CD4-positive, alpha-beta T cell treated with Interleukin-15 for 1 hour (primary cell): ENCODE measurements at regions not wholly inside any gene's neighbourhood (a gene's known extent, or its start where the extent isn't known, plus 50 kb on each side); places are given as distances from the start of the nearest gene placed in this dataset.

Experiments
- DNase-seq: peaks from one replicate; pipeline ENCODE4 v3.0.0-alpha.2; 2020

GRCh38 chr10:110376021-110376766, 71.5 kb upstream of the SMNDC1 start:
- DNase-seq = no peak

- DNase-seq = no peak
Measured at GRCh38 chr10:110376767-110377160, 72.0 kb upstream of the SMNDC1 start.

DNA sequence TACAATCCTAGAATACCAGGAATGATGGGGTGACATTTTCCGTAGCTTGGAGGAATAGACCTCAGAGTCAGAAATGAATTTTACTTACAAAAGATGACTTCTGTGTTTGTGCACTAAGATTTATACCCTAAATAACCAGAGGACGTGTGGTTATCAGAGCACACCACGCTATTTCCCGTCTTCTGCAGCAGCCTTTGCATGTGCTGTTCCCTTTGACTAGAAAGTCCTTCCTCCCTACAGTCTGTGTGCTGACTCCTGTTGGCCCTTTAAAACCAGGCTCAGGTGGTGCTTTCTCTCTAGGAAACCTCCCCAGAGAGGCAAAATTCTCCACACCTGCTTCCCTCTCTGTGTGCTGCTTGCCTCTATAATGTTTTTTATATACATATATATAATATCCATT, 73.3 kb upstream of the SMNDC1 start:
- no peak for DNase-seq

DNA sequence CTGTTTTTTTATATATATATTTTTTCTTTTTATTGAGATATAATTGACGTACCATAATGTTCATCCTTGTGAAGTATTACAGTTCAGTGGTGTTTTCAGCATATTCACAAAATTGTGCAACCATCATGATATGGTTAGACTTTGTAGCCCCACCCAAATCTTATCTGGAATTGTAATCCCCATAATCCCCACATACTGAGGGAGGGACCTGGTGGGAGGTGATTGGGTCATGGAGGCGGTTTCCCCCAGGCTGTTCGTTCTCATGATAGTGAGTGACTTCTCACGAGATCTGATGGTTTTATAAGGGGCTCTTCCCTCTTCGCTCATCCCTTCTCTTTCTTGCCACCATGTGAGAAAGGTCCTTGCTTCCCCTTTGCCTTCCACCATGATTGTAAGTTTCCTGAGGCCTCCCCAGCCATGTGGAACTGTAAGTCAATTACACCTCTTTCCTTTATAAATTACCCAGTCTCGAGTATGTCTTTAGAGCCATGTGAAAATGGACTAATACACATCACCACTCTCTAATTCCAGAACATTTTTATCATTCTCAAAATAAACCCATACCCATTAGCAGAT, 73.9 kb upstream of the SMNDC1 start:
- DNase-seq = no peak

- DNase-seq = no peak
Measured at GRCh38 chr10:110379831-110380230, 75.1 kb upstream of the SMNDC1 start.

GRCh38 chr10:110380293-110380692, 75.6 kb upstream of the SMNDC1 start:
- DNase-seq = no peak

- DNase-seq = no peak
Measured at GRCh38 chr10:110382695-110383094, 78.0 kb upstream of the SMNDC1 start.

- DNase-seq = no peak
Measured at GRCh38 chr10:110387617-110387982, 82.9 kb upstream of the SMNDC1 start.

GRCh38 chr10:110387983-110388686, 83.4 kb upstream of the SMNDC1 start:
- DNase-seq = no peak

- DNase-seq = no peak
Measured at GRCh38 chr10:110388687-110389052, 84.0 kb upstream of the SMNDC1 start.

- no peak for DNase-seq
Measured at GRCh38 chr10:110389255-110389654, 84.5 kb upstream of the SMNDC1 start.

- no peak for DNase-seq
Measured at GRCh38 chr10:110391541-110391940, 86.8 kb upstream of the SMNDC1 start.

DNA sequence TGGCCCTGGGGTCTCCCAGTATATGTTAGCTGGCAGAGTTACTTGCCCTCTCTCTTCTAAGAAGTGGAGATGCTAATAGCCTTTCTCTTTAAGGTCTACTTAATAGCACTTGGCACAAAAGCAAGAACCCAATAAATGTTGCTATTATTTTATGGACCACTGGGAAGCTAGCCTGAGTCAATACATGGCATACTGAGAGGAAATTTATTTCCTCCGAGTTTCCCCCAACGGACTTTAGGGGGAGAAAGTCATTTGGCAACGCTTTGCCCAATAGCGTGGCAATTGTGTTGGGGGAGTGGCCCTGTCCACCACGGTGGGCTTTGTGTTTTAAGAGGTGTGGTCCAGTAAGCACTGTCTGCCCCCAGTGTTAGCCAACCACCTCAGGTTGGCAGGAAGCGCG, 87.4 kb upstream of the SMNDC1 start:
- no peak for DNase-seq

- no peak for DNase-seq
Measured at GRCh38 chr10:110392868-110393740, 88.4 kb upstream of the SMNDC1 start.

DNA sequence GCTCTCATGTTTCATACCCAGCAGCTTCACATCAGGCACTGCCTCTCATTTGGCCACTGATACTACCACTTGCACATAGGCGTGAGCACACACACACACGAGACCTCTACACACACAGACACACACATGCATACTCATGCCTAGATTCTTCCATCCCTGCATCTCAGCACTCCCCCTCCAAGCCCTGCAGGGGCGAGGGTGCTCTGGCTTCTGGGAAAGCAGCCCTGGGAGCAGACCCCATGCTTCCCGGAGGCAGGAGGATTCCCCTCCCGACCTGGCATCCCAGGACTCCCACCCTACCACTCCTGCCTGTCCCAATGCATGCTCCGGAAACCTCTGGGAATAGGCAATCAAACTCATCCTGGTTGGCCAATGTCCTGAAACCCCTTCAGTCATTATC, 89.1 kb upstream of the SMNDC1 start:
- DNase-seq = no peak

DNA sequence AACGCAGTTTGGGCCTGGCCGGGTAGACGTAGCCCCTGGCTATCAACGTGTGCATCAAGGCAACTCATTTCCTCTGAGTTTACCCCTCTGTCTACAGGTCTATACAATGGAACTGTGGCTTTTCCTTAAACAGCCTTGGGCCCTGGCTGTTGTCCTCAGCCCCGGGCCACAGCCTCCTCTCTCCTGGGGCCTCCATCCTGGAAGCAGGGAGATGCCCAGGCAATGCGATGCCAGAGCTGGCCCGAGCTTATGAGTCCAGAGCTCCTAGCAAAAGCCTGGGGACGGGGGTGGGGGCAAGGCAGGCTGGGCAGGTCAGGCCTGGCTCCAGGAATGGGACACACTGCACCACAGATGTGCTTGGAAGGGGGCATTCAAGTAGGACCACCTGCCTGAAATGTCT, 89.6 kb upstream of the SMNDC1 start:
- DNase-seq = no peak

DNA sequence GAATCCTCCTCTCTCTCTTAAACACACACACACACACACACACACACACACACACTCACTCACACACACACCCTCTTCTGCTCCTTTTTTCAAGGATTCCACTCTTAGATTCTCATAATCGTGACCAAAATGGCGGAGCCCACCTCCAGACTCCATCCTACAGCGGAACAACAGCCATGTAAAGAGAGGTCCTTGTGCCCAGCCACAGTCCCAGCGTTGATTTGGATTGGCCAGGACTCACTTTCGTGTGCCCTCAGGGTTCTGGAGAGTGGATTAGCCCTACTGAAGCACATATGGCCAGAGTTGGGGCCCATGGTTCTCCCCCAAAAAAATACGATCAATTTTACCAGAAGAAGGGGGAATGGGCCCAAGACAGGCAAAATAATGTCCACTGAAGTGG, 90.2 kb upstream of the SMNDC1 start:
- no peak for DNase-seq

GRCh38 chr10:110395350-110396283, 90.9 kb upstream of the SMNDC1 start:
- no peak for DNase-seq

GRCh38 chr10:110396284-110396651, 91.5 kb upstream of the SMNDC1 start:
- DNase-seq = no peak

DNA sequence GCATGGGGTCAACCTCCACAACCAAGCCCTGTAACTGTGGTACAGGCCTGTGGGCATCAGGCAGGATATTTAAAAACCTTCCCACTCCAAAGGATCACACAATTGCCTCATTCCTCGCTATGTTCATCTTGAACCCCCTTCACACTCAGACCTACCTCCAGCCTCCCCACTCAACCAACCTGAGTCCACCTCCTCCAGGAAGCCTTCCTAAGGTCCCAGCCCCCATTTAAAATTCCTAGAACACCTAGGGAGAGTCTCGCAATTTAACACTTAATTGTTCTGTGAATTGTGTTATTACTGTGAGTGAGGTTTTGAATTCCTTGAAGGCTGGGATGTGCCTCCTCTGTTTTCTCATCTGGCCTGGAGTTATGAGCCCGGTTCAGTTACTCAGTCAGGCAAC, 93.1 kb upstream of the SMNDC1 start:
- no peak for DNase-seq

DNA sequence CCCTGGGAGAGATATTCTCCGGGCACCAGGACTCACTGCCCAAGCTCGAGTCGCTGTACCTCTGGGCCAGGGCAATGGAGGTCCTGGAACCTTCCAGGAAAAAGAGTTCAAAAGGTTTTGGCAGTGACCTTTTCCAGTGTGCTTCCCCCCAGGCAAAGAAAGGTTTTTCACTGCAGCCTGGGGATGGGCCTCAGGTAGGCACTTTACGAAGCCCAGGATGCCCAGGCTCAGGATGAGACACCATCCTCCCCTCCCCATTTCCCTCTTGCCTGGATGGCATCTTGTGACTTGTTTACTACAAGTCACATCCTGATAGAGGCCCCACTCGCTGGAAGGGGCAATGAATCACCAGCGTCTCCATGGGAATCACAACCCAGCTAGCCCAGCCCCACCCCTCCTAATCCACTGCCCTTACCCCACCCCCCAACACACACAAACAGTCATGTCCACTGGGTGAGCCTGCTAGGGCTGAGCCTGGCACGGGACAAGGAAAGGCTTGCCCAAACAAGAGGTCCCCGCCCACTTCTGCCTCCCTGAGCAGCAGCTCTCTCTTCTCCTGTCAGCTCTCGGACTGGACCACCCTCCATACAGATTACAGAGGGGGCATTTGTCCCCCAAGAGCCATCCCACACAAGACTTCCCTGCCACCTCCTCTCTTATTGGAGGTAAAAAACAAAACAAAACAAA, 93.8 kb upstream of the SMNDC1 start:
- DNase-seq = peak; percentile 52
